ENCODE measurements at regions not wholly inside any gene's neighbourhood (a gene's known extent, or its start where the extent isn't known, plus 50 kb on each side); places are given as distances from the start of the nearest gene placed in this dataset.

GRCh38 chr9:109923471-109923760 is 143.4 kb downstream of the PALM2AKAP2 start:
- TF ChIP-seq CTCF (IDR thresholded peaks at IDR 0.05; ENCODE audit: low read depth, low read length, missing control alignments), result no peak
- no peak overlapping the region for H3K4me3 ChIP-seq (ENCODE audit: low read depth, low read length)
- no peak overlapping the region for H3K27ac ChIP-seq
- no peak for DNase-seq
- in situ Hi-C loops (cut with HindIII; ENCODE audit: low pct_ligation_motif_present, low sequenced_read_pairs), result no loop called here
- peaks cover 12% of the 10 kb centered on the region for H3K36me3 ChIP-seq (replicated peaks)
- H3K27me3 ChIP-seq (replicated peaks), result no peaks in the 10 kb centered on the region

- no peak for TF ChIP-seq CTCF (IDR thresholded peaks at IDR 0.05; ENCODE audit: low read depth, low read length, missing control alignments)
- Histone ChIP-seq H3K27me3 (replicated peaks) (no peaks in the 10 kb centered on the region), H3K36me3 (replicated peaks) (peaks cover 12% of the 10 kb centered on the region), H3K4me3 (ENCODE audit: low read depth, low read length) (no peak overlapping the region), H3K27ac (no peak overlapping the region)
- in situ Hi-C loops (cut with HindIII; ENCODE audit: low pct_ligation_motif_present, low sequenced_read_pairs), result no loop called here
- no peak for DNase-seq
Observed at GRCh38 chr9:109923806-109924205, 143.8 kb downstream of the PALM2AKAP2 start.

GRCh38 chr9:109925799-109926198 is 145.8 kb downstream of the PALM2AKAP2 start:
- TF ChIP-seq CTCF (IDR thresholded peaks at IDR 0.05; ENCODE audit: low read depth, low read length, missing control alignments), result no peak
- Histone ChIP-seq H3K27me3 (replicated peaks) (no peaks in the 10 kb centered on the region), H3K36me3 (replicated peaks) (peaks cover 12% of the 10 kb centered on the region), H3K27ac (no peak overlapping the region), H3K4me3 (ENCODE audit: low read depth, low read length) (no peak overlapping the region)
- in situ Hi-C loops (cut with HindIII; ENCODE audit: low pct_ligation_motif_present, low sequenced_read_pairs), result no loop called here
- no peak for DNase-seq

- in situ Hi-C loops (cut with HindIII; ENCODE audit: low pct_ligation_motif_present, low sequenced_read_pairs), result no loop called here
- no peak for TF ChIP-seq CTCF (IDR thresholded peaks at IDR 0.05; ENCODE audit: low read depth, low read length, missing control alignments)
Observed at GRCh38 chr9:109926421-109926869, 146.4 kb downstream of the PALM2AKAP2 start.

GRCh38 chr9:109931623-109932022 is 151.6 kb downstream of the PALM2AKAP2 start:
- TF ChIP-seq CTCF (IDR thresholded peaks at IDR 0.05; ENCODE audit: low read depth, low read length, missing control alignments), result no peak
- in situ Hi-C loops (cut with HindIII; ENCODE audit: low pct_ligation_motif_present, low sequenced_read_pairs), result no loop called here

More at GRCh38 chr9:109926421-109926869, 146.4 kb downstream of the PALM2AKAP2 start:
- Histone ChIP-seq H3K36me3 (replicated peaks) (peaks cover 12% of the 10 kb centered on the region), H3K27me3 (replicated peaks) (no peaks in the 10 kb centered on the region), H3K4me3 (ENCODE audit: low read depth, low read length) (no peak overlapping the region), H3K27ac (no peak overlapping the region)
- DNase-seq, result no peak

GRCh38 chr9:109934136-109934856 is 154.3 kb downstream of the PALM2AKAP2 start:
- no peak for DNase-seq
- no peak for TF ChIP-seq CTCF (IDR thresholded peaks at IDR 0.05; ENCODE audit: low read depth, low read length, missing control alignments)
- H3K27me3 ChIP-seq (replicated peaks), result no peaks in the 10 kb centered on the region
- no peaks in the 10 kb centered on the region for H3K36me3 ChIP-seq (replicated peaks)
- no peak overlapping the region for H3K4me3 ChIP-seq (ENCODE audit: low read depth, low read length)
- in situ Hi-C loops (cut with HindIII; ENCODE audit: low pct_ligation_motif_present, low sequenced_read_pairs), result no loop called here
- H3K27ac ChIP-seq, result peak overlapping the region; percentile 61

More at GRCh38 chr9:109931623-109932022, 151.6 kb downstream of the PALM2AKAP2 start:
- no peak for DNase-seq
- Histone ChIP-seq H3K27ac (no peak overlapping the region), H3K27me3 (replicated peaks) (no peaks in the 10 kb centered on the region), H3K4me3 (ENCODE audit: low read depth, low read length) (no peak overlapping the region), H3K36me3 (replicated peaks) (no peaks in the 10 kb centered on the region)
